Cardiac fibroblast (primary cell): ENCODE measurements at regions not wholly inside any gene's neighbourhood (a gene's known extent, or its start where the extent isn't known, plus 50 kb on each side); places are given as distances from the start of the nearest gene placed in this dataset.

ENCODE experiments used
- DNase-seq, 2 donors: peaks; one replicate each; pipeline versions ENCODE4 v3.0.0 to v3.0.0-alpha.2; 2010; ENCODE audit warnings: low read depth in 2 of 2
- H3K4me3 ChIP-seq, 2 donors: replicated peaks in 1 of 2; 1 replicate in 1 of 2; 2 replicates in 1 of 2; pipeline ENCODE4 v1.5.1; 2011; ENCODE audit warnings: low read depth in 2 of 2, low read length in 2 of 2, mild to moderate bottlenecking in 2 of 2, moderate library complexity in 1 of 2
- TF ChIP-seq, protein P1 (sequence below): IDR thresholded peaks from one replicate; pipeline ENCODE4 v1.5.1; 2011; ENCODE audit warnings: low read depth, mild to moderate bottlenecking, low read length, inconsistent platforms

DNA sequence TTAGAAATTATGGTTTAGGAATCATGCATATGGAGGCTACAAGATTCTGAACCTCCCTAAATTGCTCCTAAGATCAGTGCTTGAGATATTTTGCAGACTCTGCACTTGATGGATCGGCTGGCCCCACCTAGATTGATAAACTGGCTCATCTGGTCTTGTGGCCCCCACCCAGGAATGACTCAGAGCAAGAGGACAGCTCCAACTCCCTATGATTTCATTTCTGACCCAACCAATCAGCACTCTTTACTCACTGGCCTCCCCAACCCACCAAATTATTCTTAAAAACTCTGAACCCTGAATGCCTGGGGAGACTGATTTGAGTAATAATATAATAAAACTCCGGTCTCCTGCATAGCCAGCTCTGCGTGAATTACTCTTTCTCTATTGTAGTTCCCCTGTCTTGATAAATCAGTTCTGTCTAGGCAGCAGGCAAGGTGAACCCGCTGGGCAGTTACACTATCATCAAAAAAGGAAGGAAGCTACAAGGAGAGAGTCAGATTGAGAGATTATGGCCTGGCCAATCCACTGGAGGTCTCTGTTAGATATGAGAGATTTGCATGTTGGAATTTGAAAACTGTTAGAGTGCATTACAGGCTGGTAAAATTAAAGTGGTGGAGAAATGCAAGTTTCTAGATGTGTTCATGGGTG is 245.8 kb downstream of the CSNK2A3 start:
- DNase-seq = no peak
- no peak overlapping the region for H3K4me3 ChIP-seq
- TF ChIP-seq, protein P1, sequence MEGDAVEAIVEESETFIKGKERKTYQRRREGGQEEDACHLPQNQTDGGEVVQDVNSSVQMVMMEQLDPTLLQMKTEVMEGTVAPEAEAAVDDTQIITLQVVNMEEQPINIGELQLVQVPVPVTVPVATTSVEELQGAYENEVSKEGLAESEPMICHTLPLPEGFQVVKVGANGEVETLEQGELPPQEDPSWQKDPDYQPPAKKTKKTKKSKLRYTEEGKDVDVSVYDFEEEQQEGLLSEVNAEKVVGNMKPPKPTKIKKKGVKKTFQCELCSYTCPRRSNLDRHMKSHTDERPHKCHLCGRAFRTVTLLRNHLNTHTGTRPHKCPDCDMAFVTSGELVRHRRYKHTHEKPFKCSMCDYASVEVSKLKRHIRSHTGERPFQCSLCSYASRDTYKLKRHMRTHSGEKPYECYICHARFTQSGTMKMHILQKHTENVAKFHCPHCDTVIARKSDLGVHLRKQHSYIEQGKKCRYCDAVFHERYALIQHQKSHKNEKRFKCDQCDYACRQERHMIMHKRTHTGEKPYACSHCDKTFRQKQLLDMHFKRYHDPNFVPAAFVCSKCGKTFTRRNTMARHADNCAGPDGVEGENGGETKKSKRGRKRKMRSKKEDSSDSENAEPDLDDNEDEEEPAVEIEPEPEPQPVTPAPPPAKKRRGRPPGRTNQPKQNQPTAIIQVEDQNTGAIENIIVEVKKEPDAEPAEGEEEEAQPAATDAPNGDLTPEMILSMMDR = no peak

DNA sequence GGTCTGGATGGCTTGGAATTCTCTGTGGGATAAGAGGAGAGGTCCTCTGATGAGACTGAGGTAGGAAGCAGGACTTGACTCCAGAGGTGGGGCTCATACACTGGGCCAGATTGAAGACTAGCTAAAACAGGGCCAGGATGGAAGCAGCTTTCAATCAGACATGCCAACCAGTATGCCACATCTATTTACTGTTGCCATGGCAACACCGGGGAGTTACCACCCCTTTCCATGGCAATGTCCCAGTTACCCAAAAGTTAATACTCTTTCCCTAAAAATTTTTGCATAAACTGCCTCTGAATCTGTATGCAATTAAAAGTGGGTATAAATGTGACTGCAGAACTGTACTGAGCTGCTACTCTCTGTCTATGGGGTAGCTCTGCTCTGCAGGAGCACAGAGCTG is 247.5 kb upstream of the ZBED5 start:
- TF ChIP-seq, protein P1 = no peak
- no peak for DNase-seq
- H3K4me3 ChIP-seq = no peak overlapping the region

DNA sequence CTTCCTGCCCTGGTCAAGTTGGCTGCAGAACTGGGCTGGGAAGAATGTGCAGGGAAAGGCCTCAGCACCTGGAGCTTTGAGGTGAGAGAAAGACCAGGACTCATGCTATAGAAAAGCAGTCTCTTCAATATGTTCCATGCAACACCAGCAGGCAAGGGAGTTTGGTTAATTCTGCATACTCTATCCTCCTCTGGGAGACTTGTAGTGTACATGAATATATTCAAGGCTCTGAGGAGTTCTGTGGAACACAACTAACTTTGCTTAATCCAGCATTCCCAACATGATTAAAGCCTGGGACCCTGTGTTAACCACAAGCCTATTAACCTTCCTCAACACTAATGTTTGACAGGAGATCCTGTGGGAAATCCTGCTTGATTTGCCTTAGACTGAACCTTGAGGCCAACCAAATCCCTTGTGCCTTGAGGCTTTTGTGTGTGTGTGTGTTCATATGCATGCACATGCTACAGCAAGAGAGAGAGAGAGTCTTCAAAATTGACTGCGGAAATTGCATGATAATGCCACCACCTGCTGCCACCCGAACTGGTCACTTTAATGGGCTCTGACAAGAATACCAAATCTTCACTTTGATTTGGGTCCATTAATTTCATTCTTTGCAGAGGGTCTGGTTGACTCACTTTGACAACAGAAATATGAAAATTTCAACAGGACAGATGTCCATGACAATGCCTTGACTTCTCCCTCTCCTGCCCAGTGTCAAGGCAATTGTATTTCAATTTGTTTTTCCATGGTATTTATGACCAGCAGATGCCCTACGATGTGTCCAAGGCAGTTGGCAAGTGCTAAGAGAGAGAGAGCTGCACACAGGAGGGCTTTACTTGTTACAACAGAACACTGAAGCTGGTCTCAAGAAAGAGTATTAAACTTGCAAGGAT is 238.2 kb upstream of the ZBED5 start:
- H3K4me3 ChIP-seq = no peak overlapping the region
- DNase-seq = no peak
- TF ChIP-seq, protein P1 = no peak

DNA sequence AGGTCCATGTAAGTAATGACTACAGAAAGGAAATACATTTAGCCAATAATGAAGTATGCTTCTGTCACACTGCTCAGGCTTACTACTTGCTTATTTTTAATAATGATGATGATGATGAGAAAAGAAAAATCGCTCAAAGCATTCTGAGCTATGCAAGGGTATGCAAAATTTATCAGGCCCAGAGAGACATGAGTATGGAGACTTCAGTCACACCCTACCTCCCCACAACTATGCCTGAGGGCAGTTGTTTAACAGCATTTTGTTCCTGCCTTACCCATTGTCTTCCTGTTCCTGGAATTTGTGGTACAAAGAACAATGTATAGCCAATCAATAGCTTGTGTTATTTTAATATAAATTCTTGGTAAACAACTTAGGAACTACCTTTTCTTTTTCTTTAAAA is 232.6 kb upstream of the ZBED5 start:
- no peak for DNase-seq
- TF ChIP-seq, protein P1 = no peak
- no peak overlapping the region for H3K4me3 ChIP-seq

DNA sequence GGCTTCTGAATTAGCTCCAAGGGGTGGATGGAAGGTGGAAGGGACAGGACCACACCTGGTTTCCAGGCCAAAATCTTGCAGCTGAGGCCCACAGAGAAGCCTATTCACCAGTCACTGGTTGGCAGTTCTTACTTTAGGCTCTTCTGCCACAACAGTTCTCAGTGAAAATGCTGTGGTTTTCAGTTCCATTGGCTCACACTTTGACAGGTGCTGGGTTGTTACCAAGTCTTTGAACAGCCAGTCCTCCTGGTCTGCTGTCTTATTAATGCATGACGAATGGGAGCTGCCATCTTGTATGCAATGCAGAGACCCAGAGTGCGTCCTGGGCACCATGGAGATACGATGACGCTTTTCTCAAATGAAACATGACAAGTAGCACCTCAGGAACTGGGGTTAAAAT is 232.0 kb upstream of the ZBED5 start:
- no peak for DNase-seq
- TF ChIP-seq, protein P1 = no peak
- H3K4me3 ChIP-seq = no peak overlapping the region

DNA sequence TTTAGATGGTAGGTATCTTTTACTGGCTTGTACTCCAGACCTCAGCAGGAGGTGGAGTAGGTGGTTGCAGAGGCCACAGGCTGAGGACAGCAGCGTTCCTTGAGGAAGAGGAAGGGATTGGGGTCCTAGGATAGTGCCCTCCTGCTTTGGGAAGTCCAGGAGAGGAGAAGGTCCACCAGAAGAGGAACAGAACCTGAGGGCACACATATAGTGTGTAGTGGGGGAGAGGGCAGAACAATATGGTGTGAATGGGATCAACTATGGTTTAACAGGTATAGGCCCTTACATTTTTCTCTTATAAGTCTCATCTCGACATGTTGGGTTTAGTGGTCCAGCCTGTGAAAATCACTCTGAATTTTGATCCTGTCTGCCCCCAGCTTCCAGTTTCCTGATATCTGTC is 229.1 kb upstream of the ZBED5 start:
- DNase-seq = no peak
- TF ChIP-seq, protein P1 = no peak

More for the DNA sequence above, 229.1 kb upstream of the ZBED5 start:
- H3K4me3 ChIP-seq = no peak overlapping the region
